Dendritic cell treated with granulocyte-macrophage colony-stimulating factor and Interleukin-4, amounts not matched to agents 40 ng/mL and 50 ng/mL, for 4 days (primary cell): ENCODE measurements at regions not wholly inside any gene's neighbourhood (a gene's known extent, or its start where the extent isn't known, plus 50 kb on each side); places are given as distances from the start of the nearest gene placed in this dataset.
"Not testable (repeated sequence)": the region's sequence is repeated elsewhere in the genome, so short reads cannot be mapped to it uniquely, and the experiment has no call there.

Experiments used
- H3K27ac Mint-ChIP-seq: one replicate; pipeline ENCODE4 v1.8.0; 2022; ENCODE audit warnings: mild to moderate bottlenecking, mixed read lengths
- H3K27me3 Mint-ChIP-seq: one replicate; pipeline ENCODE4 v1.8.0; 2022; ENCODE audit warnings: mild to moderate bottlenecking, mixed read lengths
- H3K36me3 Mint-ChIP-seq: one replicate; pipeline ENCODE4 v1.8.0; 2022; ENCODE audit warnings: low read depth, mixed read lengths
- H3K4me1 Mint-ChIP-seq: one replicate; pipeline ENCODE4 v1.8.0; 2022; ENCODE audit warnings: low read depth, mixed read lengths
- H3K4me3 Mint-ChIP-seq: one replicate; pipeline ENCODE4 v1.8.0; 2022; ENCODE audit warnings: mild to moderate bottlenecking, moderate library complexity, mixed read lengths
- H3K9me3 Mint-ChIP-seq: one replicate; pipeline ENCODE4 v1.8.0; 2022; ENCODE audit warnings: mixed read lengths
- intact Hi-C: fragments of 100-400 bp; cut with micrococcal nuclease; formaldehyde crosslinking; loops from one replicate; pipeline ENCODE4 v1.15.0; 2022

DNA sequence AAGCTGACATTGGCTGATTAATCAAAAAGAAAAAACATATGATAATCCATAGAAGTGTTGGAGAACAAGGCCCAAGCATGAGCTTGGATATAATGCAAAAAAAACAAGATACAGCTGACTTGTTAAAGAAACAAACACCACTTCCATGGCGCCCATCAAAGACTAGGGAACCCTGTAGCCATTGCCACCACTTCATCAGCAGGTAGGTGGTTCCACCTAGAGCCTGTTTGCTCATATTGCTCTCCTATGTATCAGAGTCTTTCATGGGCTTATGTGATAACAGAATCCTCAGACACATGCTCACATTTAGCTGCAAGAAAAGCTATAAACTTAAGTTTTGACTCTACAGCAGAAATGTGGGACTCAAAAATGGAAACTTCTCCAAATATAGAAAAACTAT is 2179.9 kb downstream of the EPHA3 start:
- H3K27ac Mint-ChIP-seq, intact Hi-C loops, H3K27me3 Mint-ChIP-seq, H3K36me3 Mint-ChIP-seq, H3K4me1 Mint-ChIP-seq, H3K4me3 Mint-ChIP-seq: not testable (repeated sequence)
- H3K9me3 Mint-ChIP-seq, result peaks cover 48% of the 10 kb centered on the region

DNA sequence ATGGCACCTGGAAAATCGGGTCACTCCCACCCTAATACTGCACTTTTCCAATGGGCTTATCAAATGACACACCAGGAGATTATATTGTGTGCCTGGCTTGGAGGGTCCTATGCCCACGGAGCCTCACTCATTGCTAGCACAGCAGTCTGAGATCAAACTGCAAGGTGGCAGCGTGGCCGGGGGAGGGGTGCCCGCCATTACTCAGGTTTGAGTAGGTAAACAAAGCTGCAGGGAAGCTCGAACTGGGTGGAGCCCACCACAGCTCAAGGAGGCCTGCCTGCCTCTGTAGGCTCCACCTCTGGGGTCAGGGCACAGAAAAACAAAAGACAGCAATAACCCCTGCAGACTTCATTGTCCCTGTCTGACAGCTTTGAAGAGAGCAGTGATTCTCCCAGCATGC is 2184.0 kb downstream of the EPHA3 start:
- H3K27ac Mint-ChIP-seq, H3K4me3 Mint-ChIP-seq, H3K27me3 Mint-ChIP-seq, intact Hi-C loops, H3K4me1 Mint-ChIP-seq, H3K36me3 Mint-ChIP-seq: not testable (repeated sequence)
- peaks cover 70% of the 10 kb centered on the region for H3K9me3 Mint-ChIP-seq
